ENCODE measurements at regions not wholly inside any gene's neighbourhood (a gene's known extent, or its start where the extent isn't known, plus 50 kb on each side); places are given as distances from the start of the nearest gene placed in this dataset.

GRCh38 chr6:126698732-126699240 is 358.9 kb downstream of the CENPW start:
- Histone ChIP-seq H3K27me3 (ENCODE audit: control insufficient read depth, insufficient read depth, low read length) (no peaks in the 10 kb centered on the region), H4K20me1 (ENCODE audit: control insufficient read depth, extremely low read depth, insufficient read depth, low read length) (no peaks in the 10 kb centered on the region), H3K36me3 (ENCODE audit: control insufficient read depth, insufficient read depth, low read length) (no peaks in the 10 kb centered on the region), H3K9ac (ENCODE audit: insufficient read depth, low read length) (no peak overlapping the region), H2AFZ (ENCODE audit: low read length) (no peak overlapping the region), H3K4me3 (replicated peaks in 1 of 4; ENCODE audit: control extremely low read depth in 1 of 4, insufficient read depth in 1 of 4, low read depth in 3 of 4, low read length in 4 of 4) (no peak overlapping the region), H3K4me2 (ENCODE audit: extremely low read depth, insufficient read depth, low read length) (no peak overlapping the region), H3K9me3 (ENCODE audit: control insufficient read depth, insufficient read depth, low read depth, low read length) (no peaks in the 10 kb centered on the region), H3K27ac (ENCODE audit: insufficient read depth, low read length) (no peak overlapping the region), H3K79me2 (ENCODE audit: control insufficient read depth, insufficient read depth, low read length) (no peaks in the 10 kb centered on the region), H3K4me1 (ENCODE audit: control insufficient read depth, extremely low read depth, insufficient read depth, low read length) (no peaks in the 10 kb centered on the region)
- TF ChIP-seq EZH2 (IDR thresholded peaks at IDR 0.05; ENCODE audit: low read length, missing control alignments) (no peak), CTCF (conservative IDR thresholded peaks at IDR 0.05 in 1 of 2, IDR thresholded peaks at IDR 0.05 in 1 of 2; ENCODE audit: low read depth in 1 of 2, low read length in 2 of 2) (no peak)
- no peak for DNase-seq (ENCODE audit: low read depth in 2 of 2)

- no peak overlapping the region for H3K27ac ChIP-seq (ENCODE audit: insufficient read depth, low read length)
- no peaks in the 10 kb centered on the region for H4K20me1 ChIP-seq (ENCODE audit: control insufficient read depth, extremely low read depth, insufficient read depth, low read length)
- H3K4me2 ChIP-seq (ENCODE audit: extremely low read depth, insufficient read depth, low read length): peak overlapping the region; percentile 74
- no peak overlapping the region for H3K9ac ChIP-seq (ENCODE audit: insufficient read depth, low read length)
- H2AFZ ChIP-seq (ENCODE audit: low read length): peak overlapping the region; percentile 91
- no peaks in the 10 kb centered on the region for H3K27me3 ChIP-seq (ENCODE audit: control insufficient read depth, insufficient read depth, low read length)
- H3K79me2 ChIP-seq (ENCODE audit: control insufficient read depth, insufficient read depth, low read length): no peaks in the 10 kb centered on the region
- H3K4me1 ChIP-seq (ENCODE audit: control insufficient read depth, extremely low read depth, insufficient read depth, low read length): no peaks in the 10 kb centered on the region
- TF ChIP-seq EZH2 (IDR thresholded peaks at IDR 0.05; ENCODE audit: low read length, missing control alignments) (no peak), CTCF (conservative IDR thresholded peaks at IDR 0.05 in 1 of 2, IDR thresholded peaks at IDR 0.05 in 1 of 2; ENCODE audit: low read depth in 1 of 2, low read length in 2 of 2) (no peak)
- DNase-seq (ENCODE audit: low read depth in 2 of 2): peak in 1 of 2 donors; percentile 45
- H3K9me3 ChIP-seq (ENCODE audit: control insufficient read depth, insufficient read depth, low read depth, low read length): no peaks in the 10 kb centered on the region
- peak overlapping the region in 3 of 4 experiments; percentile 11 to 46 (median 12) for H3K4me3 ChIP-seq (replicated peaks in 1 of 4; ENCODE audit: control extremely low read depth in 1 of 4, insufficient read depth in 1 of 4, low read depth in 3 of 4, low read length in 4 of 4)
- H3K36me3 ChIP-seq (ENCODE audit: control insufficient read depth, insufficient read depth, low read length): no peaks in the 10 kb centered on the region
These were observed 362.0 kb downstream of the CENPW start for GRCh38 chr6:126701676-126702560.

- no peaks in the 10 kb centered on the region for H3K27me3 ChIP-seq (ENCODE audit: control insufficient read depth, insufficient read depth, low read length)
- H3K9me3 ChIP-seq (ENCODE audit: control insufficient read depth, insufficient read depth, low read depth, low read length): no peaks in the 10 kb centered on the region
- no peaks in the 10 kb centered on the region for H3K79me2 ChIP-seq (ENCODE audit: control insufficient read depth, insufficient read depth, low read length)
- TF ChIP-seq EZH2 (IDR thresholded peaks at IDR 0.05; ENCODE audit: low read length, missing control alignments): no peak
- no peak for TF ChIP-seq CTCF (conservative IDR thresholded peaks at IDR 0.05 in 1 of 2, IDR thresholded peaks at IDR 0.05 in 1 of 2; ENCODE audit: low read depth in 1 of 2, low read length in 2 of 2)
- peaks cover 2% of the 10 kb centered on the region for H3K36me3 ChIP-seq (ENCODE audit: control insufficient read depth, insufficient read depth, low read length)
- no peak overlapping the region for H3K4me2 ChIP-seq (ENCODE audit: extremely low read depth, insufficient read depth, low read length)
- no peak overlapping the region for H2AFZ ChIP-seq (ENCODE audit: low read length)
- DNase-seq (ENCODE audit: low read depth in 2 of 2): peak in 1 of 2 donors; percentile 19
- no peak overlapping the region for H3K4me3 ChIP-seq (replicated peaks in 1 of 4; ENCODE audit: control extremely low read depth in 1 of 4, insufficient read depth in 1 of 4, low read depth in 3 of 4, low read length in 4 of 4)
- peaks cover 2% of the 10 kb centered on the region for H3K4me1 ChIP-seq (ENCODE audit: control insufficient read depth, extremely low read depth, insufficient read depth, low read length)
- H4K20me1 ChIP-seq (ENCODE audit: control insufficient read depth, extremely low read depth, insufficient read depth, low read length): no peaks in the 10 kb centered on the region
- H3K27ac ChIP-seq (ENCODE audit: insufficient read depth, low read length): no peak overlapping the region
- no peak overlapping the region for H3K9ac ChIP-seq (ENCODE audit: insufficient read depth, low read length)
These were observed 376.1 kb downstream of the CENPW start for GRCh38 chr6:126716032-126716431.
